HPDE6-E6E7 (cell line): ENCODE measurements at regions not wholly inside any gene's neighbourhood (a gene's known extent, or its start where the extent isn't known, plus 50 kb on each side); places are given as distances from the start of the nearest gene placed in this dataset.
A peak's percentile ranks its signal among the peaks of the same experiment; 100 is the strongest.

ENCODE experiments used
- DNase-seq: peaks from one replicate; pipeline ENCODE4 v3.0.0; 2011; ENCODE audit warnings: missing footprints; ENCODE audit errors: extremely low spot score

GRCh38 chr3:22990291-22991200 lies 212.6 kb upstream of the UBE2E2 start:
- no peak for DNase-seq

- no peak for DNase-seq
Observed at GRCh38 chr3:22994781-22995180, 208.3 kb upstream of the UBE2E2 start.

GRCh38 chr3:22996920-22997571 lies 206.1 kb upstream of the UBE2E2 start:
- DNase-seq = no peak

- no peak for DNase-seq
Observed at GRCh38 chr3:23000371-23000770, 202.8 kb upstream of the UBE2E2 start.

GRCh38 chr3:23002151-23002550 lies 201.0 kb upstream of the UBE2E2 start:
- no peak for DNase-seq

- DNase-seq = no peak
Observed at GRCh38 chr3:23002836-23003732, 200.0 kb upstream of the UBE2E2 start.

GRCh38 chr3:23003733-23004046 lies 199.4 kb upstream of the UBE2E2 start:
- DNase-seq = no peak

- DNase-seq = peak; percentile 11
Observed at GRCh38 chr3:23004971-23005370, 198.2 kb upstream of the UBE2E2 start.

- DNase-seq = peak; percentile 41
Observed at GRCh38 chr3:23017801-23018200, 185.3 kb upstream of the UBE2E2 start.

GRCh38 chr3:23019596-23020300 lies 183.4 kb upstream of the UBE2E2 start:
- DNase-seq = no peak

- DNase-seq = no peak
Observed at GRCh38 chr3:23028294-23028693, 174.8 kb upstream of the UBE2E2 start.

- DNase-seq = no peak
Observed at GRCh38 chr3:23029001-23029400, 174.1 kb upstream of the UBE2E2 start.

GRCh38 chr3:23035927-23036640 lies 167.0 kb upstream of the UBE2E2 start:
- no peak for DNase-seq

- no peak for DNase-seq
Observed at GRCh38 chr3:23036728-23037127, 166.4 kb upstream of the UBE2E2 start.

GRCh38 chr3:23038471-23038870 lies 164.7 kb upstream of the UBE2E2 start:
- no peak for DNase-seq

GRCh38 chr3:23041918-23042696 lies 161.0 kb upstream of the UBE2E2 start:
- no peak for DNase-seq

- no peak for DNase-seq
Observed at GRCh38 chr3:23044463-23044862, 158.7 kb upstream of the UBE2E2 start.

- no peak for DNase-seq
Observed at GRCh38 chr3:23046536-23046935, 156.6 kb upstream of the UBE2E2 start.

- DNase-seq = no peak
Observed at GRCh38 chr3:23051240-23052140, 151.6 kb upstream of the UBE2E2 start.
